GM19238 (cell line): ENCODE measurements at regions not wholly inside any gene's neighbourhood (a gene's known extent, or its start where the extent isn't known, plus 50 kb on each side); places are given as distances from the start of the nearest gene placed in this dataset.

Source experiments
- DNase-seq: peaks from one replicate; pipeline ENCODE4 v3.0.0; 2011; ENCODE audit warnings: low spot score; ENCODE audit not compliant: insufficient read length

DNA sequence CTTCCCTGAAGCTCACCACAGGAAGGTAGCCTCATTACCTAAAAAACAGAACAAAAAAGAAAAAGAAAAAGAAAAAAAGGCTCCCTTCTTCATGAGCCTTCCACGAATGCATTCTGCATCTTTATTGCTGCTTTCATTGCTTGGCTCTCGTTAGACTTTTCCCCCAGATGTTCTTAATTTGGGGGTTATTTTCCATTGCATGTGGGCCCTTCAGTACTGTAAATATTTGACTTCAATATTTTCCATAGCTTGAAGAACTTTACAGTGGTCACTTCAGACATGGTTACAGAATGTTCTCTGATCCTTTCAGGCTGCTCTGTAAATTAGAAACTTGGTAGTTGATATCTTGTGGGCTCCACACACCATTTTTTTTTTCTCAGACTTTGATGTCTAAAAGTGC is 65.6 kb upstream of the COPS8 start:
- no peak for DNase-seq

DNA sequence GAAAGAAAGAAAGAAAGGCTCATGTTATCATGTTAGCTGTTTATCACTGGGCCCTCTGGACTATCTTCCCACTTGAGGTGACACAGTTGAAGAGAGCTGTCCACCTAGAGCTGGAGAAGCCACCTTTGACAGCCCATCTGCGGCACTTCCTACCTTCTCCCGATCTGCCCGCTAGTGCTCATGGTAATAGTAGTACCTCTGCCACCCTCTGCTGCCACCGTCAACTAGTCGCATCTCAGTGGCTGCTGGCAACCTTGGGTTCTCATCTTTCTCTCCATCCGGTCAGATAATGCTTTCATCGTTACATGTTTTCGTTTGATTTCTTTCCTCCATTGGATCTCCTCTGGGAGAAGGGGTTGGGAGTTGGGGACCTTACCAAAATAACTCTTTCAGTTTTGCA is 63.2 kb upstream of the COPS8 start:
- no peak for DNase-seq

DNA sequence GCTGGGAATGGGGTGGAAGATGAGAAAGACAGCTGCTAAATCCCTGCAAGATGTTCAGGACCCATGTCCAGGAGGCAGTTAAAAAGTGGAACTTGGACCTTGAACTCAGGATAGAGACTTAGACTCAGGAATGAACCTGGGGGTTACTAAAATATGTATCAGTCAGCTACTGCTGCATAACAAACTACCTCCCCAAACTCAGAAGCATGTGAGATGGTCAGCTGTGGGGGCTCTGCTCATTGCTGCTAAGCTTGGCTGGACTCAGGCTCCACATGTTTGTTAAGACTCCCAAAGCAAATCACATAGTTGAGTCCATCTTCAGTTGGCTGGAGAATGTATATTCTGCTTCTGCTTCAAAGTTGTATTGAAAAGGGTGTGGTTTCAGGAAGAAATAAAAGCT is 61.4 kb upstream of the COPS8 start:
- DNase-seq = no peak

DNA sequence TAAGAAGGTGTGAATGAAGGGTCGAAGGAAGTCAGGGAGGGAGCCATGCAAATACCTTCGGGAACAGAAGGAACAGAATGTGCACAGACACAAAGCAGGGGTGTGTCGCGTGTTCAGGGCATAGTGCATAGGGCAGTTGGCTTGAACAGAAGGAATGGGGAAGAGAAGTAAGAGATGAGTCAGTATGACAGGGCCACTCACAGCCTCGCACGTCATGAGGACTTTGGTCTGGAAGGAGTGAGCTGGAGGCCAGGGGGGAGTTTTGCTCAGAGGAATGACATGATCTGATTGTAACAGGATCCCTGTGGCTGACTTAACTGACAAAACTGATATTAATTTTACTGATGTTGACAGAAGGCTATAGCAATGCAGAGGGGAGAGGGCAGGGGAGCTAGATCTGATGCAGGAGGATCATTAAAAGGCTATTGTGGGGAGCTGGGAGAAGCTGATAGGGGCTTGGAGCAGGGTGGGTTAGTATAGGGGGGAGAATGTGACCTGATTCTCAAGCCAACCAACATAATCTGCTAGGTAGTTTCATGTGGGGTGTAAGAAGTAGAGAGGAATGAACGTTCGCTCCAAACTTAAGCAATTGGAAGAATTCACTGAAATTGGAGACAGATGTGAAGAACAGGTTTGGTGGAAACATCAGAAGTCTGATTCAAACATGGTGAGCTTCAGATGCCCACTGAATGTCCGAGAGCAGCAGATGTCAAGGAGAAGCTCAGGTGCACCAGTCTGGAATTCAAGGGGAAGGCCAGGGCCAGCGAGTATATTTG is 60.4 kb upstream of the COPS8 start:
- DNase-seq = no peak

DNA sequence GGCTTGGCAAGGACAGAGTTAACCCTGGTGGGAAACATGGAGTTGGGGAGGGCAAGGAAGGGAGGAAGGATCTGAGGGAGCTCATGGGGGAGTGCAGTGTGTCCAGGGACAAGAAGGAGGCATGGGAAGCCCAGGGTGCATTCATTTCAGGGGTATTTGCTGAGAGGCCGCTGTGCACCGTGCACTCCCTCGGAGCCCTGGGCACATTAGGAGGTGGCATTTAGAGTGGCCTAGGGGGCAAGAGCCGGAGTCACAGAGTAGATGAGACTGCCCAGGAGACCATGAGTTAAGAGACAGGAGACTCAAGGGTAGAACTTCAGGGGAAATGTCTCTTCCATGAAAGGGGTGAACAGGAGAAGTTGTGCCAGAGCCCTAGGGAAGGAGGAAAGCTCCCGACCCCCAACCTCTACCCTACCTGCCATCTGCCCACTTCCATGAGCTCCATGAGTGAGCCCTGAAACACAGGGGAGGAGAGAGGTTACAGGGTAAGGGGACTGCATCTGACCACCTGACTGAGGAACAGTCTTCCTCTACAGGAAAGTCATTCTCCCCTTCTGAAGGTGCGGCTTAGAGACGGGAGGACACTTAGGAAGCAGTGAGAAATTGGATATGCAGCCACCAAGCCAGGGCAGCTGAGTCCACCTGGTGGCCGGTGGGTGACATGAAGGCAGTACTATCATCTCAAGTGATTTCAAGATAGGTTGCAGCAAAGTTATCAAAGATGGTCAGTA is 58.5 kb upstream of the COPS8 start:
- no peak for DNase-seq

DNA sequence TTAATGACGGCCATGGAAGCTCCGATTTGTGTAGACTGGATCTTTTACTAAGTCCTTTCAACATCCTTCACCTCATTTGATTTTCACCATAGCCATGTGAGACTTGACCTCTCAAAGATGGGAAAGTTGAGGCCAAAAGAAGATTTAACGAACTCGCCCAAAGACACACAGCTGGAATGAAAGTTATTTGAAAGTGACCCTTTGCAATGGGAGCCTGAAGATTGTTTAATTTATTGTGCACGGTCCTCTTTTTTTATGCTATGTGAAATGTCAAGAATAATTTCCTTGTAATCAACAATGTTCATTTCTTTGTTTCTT is 58.0 kb upstream of the COPS8 start:
- DNase-seq = no peak

DNA sequence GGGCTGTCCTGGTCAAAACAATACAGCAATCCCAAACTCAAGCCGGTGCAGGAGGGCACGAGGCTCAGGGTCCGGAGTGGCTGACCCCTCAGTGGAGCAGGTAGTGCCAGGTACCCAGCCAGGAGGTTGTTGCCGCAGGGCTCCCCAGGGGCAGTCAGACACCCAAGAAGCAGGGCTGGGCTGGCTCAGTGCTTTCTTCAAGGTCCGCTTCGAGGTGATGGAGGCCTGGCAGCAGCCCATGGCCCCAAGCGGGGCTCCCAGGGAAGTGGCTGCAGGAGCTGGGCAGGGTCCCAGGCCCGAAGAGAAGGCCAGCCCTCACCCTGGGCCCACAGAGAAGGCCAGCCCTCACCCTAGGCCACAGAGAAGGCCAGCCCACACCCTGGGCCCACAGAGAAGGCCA is 55.3 kb upstream of the COPS8 start:
- no peak for DNase-seq

DNA sequence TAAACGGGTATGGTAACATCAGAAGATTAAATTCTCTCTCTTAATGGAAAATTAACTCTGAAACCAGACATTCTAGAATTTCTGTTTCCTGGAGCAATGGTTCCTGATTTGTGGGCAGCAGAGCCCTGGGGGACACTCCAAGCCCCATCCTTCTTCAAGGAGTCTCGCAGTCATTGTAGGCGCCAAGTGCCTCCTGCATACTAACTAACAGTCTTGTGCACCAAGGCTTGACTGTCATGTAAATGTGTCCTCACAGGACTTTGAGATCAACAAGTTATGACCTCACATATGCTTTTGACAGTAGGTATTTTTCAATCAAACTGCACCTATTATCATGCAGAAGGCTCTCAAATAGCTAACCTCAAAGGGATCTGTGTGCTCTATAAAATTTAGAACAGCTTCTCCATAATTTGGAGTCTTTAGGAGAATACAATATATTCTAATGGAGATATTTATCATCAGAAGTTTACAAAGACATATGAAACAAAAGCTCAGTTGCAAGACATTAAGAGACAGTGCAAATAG is 52.1 kb upstream of the COPS8 start:
- no peak for DNase-seq

DNA sequence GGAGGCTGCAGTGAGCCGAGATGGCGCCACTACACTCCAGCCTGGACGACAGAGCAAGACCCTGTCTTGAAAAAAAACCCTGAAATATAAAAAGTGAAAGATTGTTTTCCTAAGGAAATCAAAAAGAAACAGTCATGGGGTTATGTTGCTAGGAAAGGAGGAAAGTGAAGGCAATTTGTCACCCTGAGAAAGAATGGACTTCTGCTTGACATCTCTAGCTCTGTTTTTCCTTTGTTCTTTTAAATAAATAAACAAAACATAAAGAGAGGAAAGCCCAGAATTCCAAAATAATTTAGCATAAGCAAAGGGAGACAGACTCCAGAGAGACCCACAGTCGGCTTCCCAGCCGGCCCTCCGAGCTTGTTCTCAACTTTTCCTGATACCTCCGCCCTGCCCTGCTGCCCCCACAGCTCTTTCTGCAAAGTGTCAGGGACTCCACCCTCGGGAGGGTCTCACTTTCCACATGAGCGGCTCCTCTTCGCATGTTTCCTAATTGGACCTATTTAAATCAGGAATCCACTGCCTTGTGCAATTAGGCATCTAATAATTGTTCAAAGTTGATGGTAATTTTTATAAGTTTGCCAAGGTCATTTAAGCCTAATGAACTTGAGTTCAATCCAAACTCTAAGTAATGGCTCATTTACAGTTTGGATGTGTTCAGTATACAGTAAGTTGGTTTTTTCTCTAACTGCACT is 49.8 kb upstream of the COPS8 start:
- DNase-seq = no peak
